ENCODE measurements at regions not wholly inside any gene's neighbourhood (a gene's known extent, or its start where the extent isn't known, plus 50 kb on each side); places are given as distances from the start of the nearest gene placed in this dataset.
A peak's percentile ranks its signal among the peaks of the same experiment; 100 is the strongest.

DNA sequence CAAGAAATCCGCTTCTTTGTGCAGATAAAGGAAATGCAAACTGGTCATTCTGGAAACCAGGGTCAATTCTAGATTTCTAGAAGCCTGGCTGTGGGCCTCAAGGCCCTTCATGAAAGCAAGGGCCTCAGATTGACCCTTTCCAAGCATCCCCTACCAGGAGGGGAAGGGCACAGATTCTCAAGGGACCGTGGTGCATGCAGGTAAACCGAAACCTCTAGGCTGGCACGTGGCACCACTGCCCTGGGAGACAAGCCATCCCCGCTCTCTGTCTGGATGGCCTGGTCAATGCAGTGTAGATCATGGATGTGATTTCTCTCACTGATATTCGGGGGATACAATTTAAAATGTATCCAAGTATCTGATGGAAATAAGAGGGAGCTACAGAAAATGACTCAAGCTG, 69.4 kb downstream of the TOMM20 start:
- DNase-seq = no peak

- DNase-seq = no peak
Measured at GRCh38 chr1:235058695-235059094, 69.9 kb downstream of the TOMM20 start.

- no peak for DNase-seq
Measured at GRCh38 chr1:235057385-235058306, 71.0 kb downstream of the TOMM20 start.

DNA sequence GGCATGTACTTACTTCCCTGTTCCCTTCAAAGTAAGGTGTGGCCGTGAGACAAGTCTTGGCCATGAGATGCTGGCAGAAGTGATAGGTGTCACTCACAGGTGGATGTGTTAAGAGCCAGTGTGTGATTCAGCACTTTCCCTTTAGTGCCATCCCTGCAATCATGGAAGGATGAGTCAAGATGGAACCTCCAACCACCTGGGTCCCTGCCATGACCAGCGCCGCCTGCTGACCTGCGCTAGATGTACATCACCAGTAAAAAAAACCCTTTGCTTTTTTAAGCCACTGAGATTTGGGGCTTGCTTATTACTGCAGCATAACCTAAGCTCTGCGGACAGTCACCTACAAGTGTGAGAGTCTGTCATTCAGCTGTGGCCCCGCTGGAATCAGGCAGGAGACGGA, 71.7 kb downstream of the TOMM20 start:
- no peak for DNase-seq

DNA sequence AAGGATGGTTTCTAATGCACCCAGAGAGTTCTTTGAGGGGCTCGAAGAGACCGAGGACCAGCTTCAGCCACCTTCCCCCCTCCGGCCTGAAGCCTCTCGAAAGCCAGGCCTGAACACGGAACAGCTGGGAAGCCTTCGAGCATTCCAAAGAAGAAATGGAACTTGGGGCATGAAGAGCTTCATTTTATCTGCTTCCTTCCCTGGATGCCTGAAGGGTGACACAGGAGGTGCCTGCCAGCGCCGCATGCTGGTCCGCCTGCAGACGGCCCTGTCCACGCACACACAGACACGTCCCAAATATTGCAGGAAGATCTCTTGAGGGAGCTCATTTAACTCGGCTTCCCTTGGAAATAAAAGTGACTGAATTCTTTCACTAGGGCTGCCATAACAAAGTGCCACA, 73.7 kb downstream of the TOMM20 start:
- DNase-seq = no peak

DNA sequence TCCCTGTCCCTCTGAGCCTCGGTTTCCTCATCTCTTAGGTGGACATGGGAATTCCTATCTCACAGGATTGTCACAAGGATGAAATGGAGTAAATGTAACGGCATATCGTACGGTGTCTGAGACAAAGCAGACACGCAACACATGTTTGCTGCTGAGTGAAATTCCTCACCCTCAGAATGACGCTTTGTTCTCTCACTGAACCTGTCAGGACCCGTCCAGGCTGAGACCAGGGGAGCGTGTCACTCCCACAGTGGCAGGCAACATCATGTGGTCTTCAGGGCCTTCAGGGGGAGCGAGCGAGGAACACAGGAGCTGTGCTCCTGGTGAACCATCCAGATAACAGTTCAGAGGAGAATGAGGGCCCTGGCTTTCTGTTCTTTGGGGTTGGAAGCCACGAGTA, 74.2 kb downstream of the TOMM20 start:
- no peak for DNase-seq

DNA sequence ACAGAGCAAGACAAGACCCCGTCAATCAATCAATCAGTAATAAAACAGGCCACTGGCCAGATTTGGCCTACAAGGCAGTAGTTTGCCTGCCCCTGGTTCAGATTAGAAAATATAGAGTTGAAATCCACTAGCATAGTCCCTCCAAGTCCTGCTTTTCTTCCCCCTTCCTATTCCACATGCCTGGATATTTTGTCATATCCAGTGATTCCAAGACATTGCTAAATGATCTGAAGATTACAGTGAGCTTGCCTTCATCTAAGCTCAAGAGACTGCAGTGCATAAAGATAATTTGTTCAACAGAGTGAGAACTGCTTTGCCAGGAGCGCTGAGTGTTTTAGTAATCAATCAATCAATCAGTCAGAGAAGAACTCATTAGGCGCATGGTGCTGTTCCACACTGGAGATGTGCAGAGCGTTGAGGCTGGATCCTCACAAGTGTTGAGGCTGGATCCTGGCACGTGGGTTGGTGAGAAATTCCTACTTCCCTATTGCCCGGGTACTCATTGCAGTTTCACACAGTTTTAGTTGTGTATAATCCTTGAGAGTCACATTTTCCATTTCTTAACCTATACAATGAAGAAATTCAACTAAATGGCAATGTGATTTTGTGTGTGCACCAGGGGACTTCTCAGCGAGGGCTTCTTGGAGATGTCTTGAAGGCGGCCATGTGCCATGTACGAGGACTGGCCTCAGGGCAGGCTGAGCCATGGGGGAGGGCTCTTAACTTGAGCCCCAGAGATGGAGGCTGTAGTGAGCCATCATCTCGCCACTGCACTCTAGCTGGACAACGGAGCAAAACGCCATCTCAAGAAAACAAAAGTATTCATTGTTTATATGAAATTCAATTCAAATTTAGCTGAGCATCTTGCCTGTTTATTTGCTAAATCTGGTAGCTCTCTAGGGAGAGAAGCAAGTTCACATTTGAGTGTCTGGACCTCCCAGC, 76.3 kb downstream of the TOMM20 start:
- no peak for DNase-seq

GRCh38 chr1:235051521-235051920, 77.1 kb downstream of the TOMM20 start:
- DNase-seq = no peak

- DNase-seq = no peak
Measured at GRCh38 chr1:235050911-235051360, 77.7 kb downstream of the TOMM20 start.

DNA sequence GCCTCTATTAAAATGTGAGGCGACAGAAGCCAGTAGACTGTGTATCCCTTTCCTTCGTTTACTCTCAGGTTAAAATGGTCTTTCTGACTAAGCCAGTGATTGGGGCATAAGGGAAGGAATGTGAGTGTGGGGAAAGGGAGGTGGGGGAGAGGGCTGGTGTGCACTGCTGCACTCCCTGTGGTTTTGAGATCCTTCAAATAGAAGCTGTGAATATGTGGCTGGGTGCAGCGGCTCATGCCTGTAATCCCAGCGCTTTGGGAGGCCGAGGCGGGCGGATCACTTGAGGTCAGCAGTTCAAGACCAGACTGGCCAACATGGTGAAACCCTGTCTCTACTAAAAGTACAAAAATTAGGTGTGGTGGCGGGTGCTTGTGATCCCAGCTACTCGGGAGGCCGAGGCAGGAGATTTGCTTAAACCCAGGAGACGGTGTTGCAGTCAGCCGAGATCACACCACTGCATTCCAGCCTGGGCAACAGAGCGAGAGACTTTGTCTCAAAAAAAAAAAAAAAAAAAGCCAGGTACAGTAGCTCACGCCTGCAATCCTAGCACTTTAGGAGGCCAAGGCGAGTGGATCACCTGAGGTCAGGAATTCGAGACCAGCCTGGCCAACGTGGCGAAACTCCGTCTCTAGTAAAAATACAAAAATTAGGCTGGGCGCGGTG, 78.8 kb downstream of the TOMM20 start:
- peak; percentile 35 for DNase-seq

GRCh38 chr1:235049217-235049616, 79.4 kb downstream of the TOMM20 start:
- DNase-seq = no peak

DNA sequence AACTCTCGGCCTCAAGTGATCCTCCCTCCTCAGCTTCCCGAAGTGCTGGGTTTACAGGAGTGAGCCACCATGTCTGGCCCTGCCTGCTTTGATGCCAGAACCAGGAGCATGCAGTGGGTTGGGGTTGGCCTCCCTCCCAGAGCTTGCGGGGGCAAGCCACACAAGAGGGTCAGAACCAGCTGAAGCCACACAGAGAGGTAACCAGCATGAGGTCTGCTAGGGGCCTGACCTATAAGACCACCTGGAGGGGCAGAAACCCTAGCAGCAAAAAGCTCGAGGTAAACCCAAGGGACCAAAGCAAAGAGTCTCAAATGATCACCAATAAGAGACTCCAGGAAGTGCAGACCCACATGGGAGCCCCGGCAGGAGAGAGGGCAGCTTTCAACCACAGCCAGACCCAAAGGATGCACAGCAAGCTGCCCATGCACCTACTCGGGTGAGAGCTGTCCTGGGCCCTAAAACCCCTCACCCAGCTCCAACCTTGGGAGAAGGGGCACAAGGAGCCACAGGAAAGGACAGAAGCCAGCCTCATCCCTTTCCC, 81.2 kb downstream of the TOMM20 start:
- no peak for DNase-seq

DNA sequence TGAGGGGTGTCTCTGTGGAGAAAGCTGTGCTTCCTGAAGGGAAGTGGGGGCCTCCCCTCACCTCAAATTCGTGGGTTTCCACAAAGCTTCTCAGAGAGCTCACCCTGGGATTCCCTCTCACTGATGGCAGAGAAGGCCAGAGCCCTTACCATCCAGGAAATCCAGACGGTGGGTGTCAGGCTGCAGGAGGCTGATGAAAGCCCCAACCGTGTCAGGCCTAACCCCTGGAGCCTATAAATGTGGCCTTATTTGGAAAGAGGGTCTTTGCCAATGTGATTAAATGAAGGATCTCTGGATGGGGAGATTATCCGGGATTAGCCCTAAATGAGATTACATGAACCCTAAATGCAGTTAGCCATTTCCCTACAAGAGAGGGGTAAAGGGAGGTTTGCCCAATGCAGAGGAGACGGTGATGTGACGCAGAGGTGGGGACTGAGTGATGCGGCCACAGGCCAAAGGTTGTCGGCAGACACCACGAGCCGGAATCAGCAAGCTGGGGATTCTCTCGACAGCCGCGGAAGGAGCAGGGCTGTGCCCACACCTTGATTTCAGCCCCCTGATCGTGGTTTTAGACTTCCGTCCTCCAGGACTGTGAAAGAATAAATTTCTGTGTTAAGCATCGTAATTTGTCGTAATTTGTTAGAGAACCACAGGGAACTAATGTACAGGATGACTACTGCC, 82.6 kb downstream of the TOMM20 start:
- no peak for DNase-seq

GRCh38 chr1:235045034-235045690, 83.5 kb downstream of the TOMM20 start:
- no peak for DNase-seq

- no peak for DNase-seq
Measured at GRCh38 chr1:235043234-235043633, 85.4 kb downstream of the TOMM20 start.

DNA sequence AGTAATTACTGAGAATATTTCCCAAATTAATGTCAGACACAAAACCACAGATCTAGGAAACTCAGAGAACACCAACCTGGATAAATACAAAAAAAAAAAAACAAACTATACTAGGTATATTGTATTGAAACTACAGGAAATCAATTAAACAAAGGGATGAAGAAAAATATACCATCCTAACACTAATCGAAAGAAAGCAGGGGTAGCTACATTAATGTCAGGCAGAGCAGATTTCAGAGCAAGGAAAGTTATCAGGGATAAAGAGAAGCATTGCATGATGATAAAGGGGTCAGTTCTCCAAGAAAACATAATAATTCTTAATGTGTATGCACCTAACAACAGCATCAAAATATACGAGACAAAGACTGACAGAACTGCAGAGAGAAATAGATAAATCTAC, 89.9 kb downstream of the TOMM20 start:
- DNase-seq = no peak

- DNase-seq = no peak
Measured at GRCh38 chr1:235035928-235036327, 92.7 kb downstream of the TOMM20 start.

DNA sequence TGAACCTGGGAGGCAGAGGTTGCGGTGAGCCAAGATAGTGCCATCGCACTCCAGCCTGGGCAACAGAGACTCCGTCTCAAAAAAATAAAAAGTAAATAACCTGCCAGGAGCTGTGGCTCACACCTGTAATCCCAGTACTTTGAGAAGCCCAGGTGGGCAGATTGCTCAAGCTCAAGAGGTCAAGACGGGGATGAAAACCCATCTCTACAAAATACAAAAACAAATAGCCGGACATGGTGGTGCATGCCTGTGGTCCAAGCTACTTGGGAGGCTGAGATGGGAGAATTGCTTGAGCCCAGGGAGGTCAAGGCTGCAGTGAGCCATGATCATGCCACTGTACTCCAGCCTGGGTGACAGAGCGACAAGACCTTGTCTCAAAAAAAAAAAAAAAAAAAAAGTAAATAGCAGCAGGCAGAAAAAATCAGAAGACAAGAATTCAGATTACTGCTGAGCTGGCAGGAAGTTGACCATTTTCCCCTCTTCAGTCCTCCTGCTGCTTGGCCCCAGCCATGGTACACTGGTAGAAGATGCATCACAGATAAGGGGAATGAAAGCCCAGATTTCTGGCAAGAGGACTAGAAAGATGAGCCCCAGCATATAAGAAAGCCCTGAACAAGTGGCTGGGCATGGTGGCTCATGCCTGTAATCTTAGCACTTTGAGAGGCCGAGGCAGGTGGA, 97.6 kb downstream of the TOMM20 start:
- DNase-seq = no peak

GRCh38 chr1:235027862-235028250, 100.8 kb downstream of the TOMM20 start:
- no peak for DNase-seq

GRCh38 chr1:235027076-235027861, 101.4 kb downstream of the TOMM20 start:
- no peak for DNase-seq

Measured in NCI-H226 (cell line).